B cell (primary cell): ENCODE measurements at regions not wholly inside any gene's neighbourhood (a gene's known extent, or its start where the extent isn't known, plus 50 kb on each side); places are given as distances from the start of the nearest gene placed in this dataset.
"Not testable (repeated sequence)": the region's sequence is repeated elsewhere in the genome, so short reads cannot be mapped to it uniquely, and the experiment has no call there.

Experiments
- ATAC-seq: fragments of 200-7000 bp; cut with Tn5 transposase; one replicate; pipeline ENCODE4 v1.10.0; 2021; ENCODE audit warnings: low read depth, mild to moderate bottlenecking, moderate number of reproducible peaks, moderate library complexity
- CTCF ChIA-PET: fragments of 350-600 bp; sonication (Branson Sonifier 250); formaldehyde crosslinking; loops from one replicate; lab custom pipeline; 2021; ENCODE audit warnings: antibody characterized with exemption, inconsistent platforms; lab: Charles Lee
- POLR2A ChIA-PET: fragments of 350-600 bp; sonication (Branson Sonifier 250); formaldehyde crosslinking; loops from one replicate; lab custom pipeline; 2021; ENCODE audit warnings: antibody characterized with exemption; lab: Charles Lee
- DNase-seq: peaks from one replicate; pipeline ENCODE4 v3.0.0; 2013
- H2AFZ ChIP-seq: 2 replicates; pipeline ENCODE4 v1.6.1; 2012; ENCODE audit warnings: mild to moderate bottlenecking, low read depth, low read length; ENCODE audit not compliant: insufficient read depth, poor library complexity, severe bottlenecking
- H3K27ac ChIP-seq, 2 donors: 1 replicate in 1 of 2; 2 replicates in 1 of 2; pipeline ENCODE4 v1.5.1; 2012 to 2013; ENCODE audit warnings: low read length in 2 of 2, mild to moderate bottlenecking in 2 of 2, moderate library complexity in 1 of 2
- H3K27me3 ChIP-seq, 4 experiments: fragments of 200-600 bp in 1 of 4; sonication (generic) in 1 of 4; replicated peaks in 1 of 4; 1 replicate in 2 of 4; 2 replicates in 2 of 4; pipeline versions ENCODE4 v1.6.1 to v1.7.0; 2013 to 2016; ENCODE audit warnings: low read length in 3 of 4, mild to moderate bottlenecking in 2 of 4, mixed read lengths in 1 of 4, moderate library complexity in 1 of 4; ENCODE audit not compliant: insufficient read depth in 4 of 4, control insufficient read depth in 3 of 4; ENCODE audit errors: control extremely low read depth in 1 of 4
- H3K36me3 ChIP-seq, 2 experiments: replicated peaks in 1 of 2; 1 replicate in 1 of 2; 2 replicates in 1 of 2; pipeline versions ENCODE4 v1.6.1 to v1.7.1; 2013; ENCODE audit warnings: low read length in 1 of 2; ENCODE audit not compliant: insufficient read depth in 2 of 2, control insufficient read depth in 1 of 2; ENCODE audit errors: control extremely low read depth in 1 of 2, extremely low read depth in 1 of 2
- H3K4me1 ChIP-seq, 2 donors: fragments of 200-600 bp in 1 of 2; sonication (generic) in 1 of 2; 1 replicate in 1 of 2; 2 replicates in 1 of 2; pipeline versions ENCODE4 v1.5.1 to v1.6.1; 2013 to 2017; ENCODE audit warnings: low read length in 2 of 2; ENCODE audit not compliant: control insufficient read depth in 2 of 2, insufficient read depth in 2 of 2
- H3K4me2 ChIP-seq: replicated peaks from 2 replicates; pipeline ENCODE3; 2012; ENCODE audit warnings: mild to moderate bottlenecking, low read depth, low read length; ENCODE audit not compliant: poor library complexity, severe bottlenecking
- H3K4me3 ChIP-seq, 5 experiments: fragments of 200-600 bp in 1 of 5; sonication (generic) in 1 of 5; 1 replicate in 3 of 5; 2 replicates in 2 of 5; pipeline versions ENCODE4 v1.5.1 to v1.7.0; 2011 to 2016; ENCODE audit warnings: low read length in 4 of 5, mild to moderate bottlenecking in 4 of 5, low read depth in 2 of 5, control low read depth in 1 of 5, moderate library complexity in 1 of 5; ENCODE audit not compliant: insufficient read depth in 1 of 5; ENCODE audit errors: control extremely low read depth in 1 of 5, extremely low read depth in 1 of 5
- H3K79me2 ChIP-seq: fragments of 200-600 bp; sonication (generic); one replicate; pipeline ENCODE4 v1.6.0; 2016; ENCODE audit warnings: low read length; ENCODE audit not compliant: control insufficient read depth, insufficient read depth
- H3K9ac ChIP-seq: fragments of 200-600 bp; sonication (generic); 2 replicates; pipeline ENCODE4 v1.6.1; 2017; ENCODE audit warnings: mild to moderate bottlenecking, low read length, moderate library complexity
- H3K9me3 ChIP-seq, 3 donors: one replicate each; pipeline versions ENCODE4 v1.6.1 to v1.7.1; 2013; ENCODE audit warnings: low read length in 2 of 3; ENCODE audit not compliant: control insufficient read depth in 2 of 3, insufficient read depth in 1 of 3; ENCODE audit errors: control extremely low read depth in 1 of 3
- H4K20me1 ChIP-seq: 2 replicates; pipeline ENCODE4 v1.6.0; 2012; ENCODE audit warnings: mild to moderate bottlenecking, low read length; ENCODE audit not compliant: insufficient read depth, control insufficient read depth, poor library complexity, severe bottlenecking
- H3K27ac Mint-ChIP-seq: one replicate; pipeline ENCODE4 v1.8.0; 2021; ENCODE audit warnings: mixed read lengths
- H3K27me3 Mint-ChIP-seq: one replicate; pipeline ENCODE4 v1.8.0; 2021; ENCODE audit warnings: mixed read lengths
- H3K4me1 Mint-ChIP-seq: one replicate; pipeline ENCODE4 v1.8.0; 2021; ENCODE audit warnings: mixed read lengths
- H3K4me3 Mint-ChIP-seq: one replicate; pipeline ENCODE4 v1.8.0; 2021; ENCODE audit warnings: mixed read lengths
- H3K9me3 Mint-ChIP-seq: one replicate; pipeline ENCODE4 v1.8.0; 2022; ENCODE audit warnings: mixed read lengths; ENCODE audit not compliant: insufficient read depth
- EZH2 ChIP-seq: IDR thresholded peaks from 2 replicates; pipeline ENCODE4 v1.6.1; 2012; ENCODE audit warnings: borderline replicate concordance, low read depth, mild to moderate bottlenecking, moderate library complexity, low read length; ENCODE audit not compliant: insufficient read depth, poor library complexity, severe bottlenecking
- WGBS: methylation state at CpG from one replicate; pipeline ENCODE4 v1.1.5; 2013; ENCODE audit warnings: missing lambda C conversion rate; ENCODE audit not compliant: insufficient coverage; 5-methylcytosine and 5-hydroxymethylcytosine counted together
- intact Hi-C: fragments of 100-400 bp; cut with micrococcal nuclease; formaldehyde crosslinking; loops from one replicate; pipeline ENCODE4 v1.10.0; 2022
- TF ChIP-seq, protein P1 (sequence below): fragments of 200-600 bp; IDR thresholded peaks from one replicate; pipeline ENCODE4 v1.8.0; 2022; ENCODE audit warnings: antibody characterized with exemption, mild to moderate bottlenecking

DNA sequence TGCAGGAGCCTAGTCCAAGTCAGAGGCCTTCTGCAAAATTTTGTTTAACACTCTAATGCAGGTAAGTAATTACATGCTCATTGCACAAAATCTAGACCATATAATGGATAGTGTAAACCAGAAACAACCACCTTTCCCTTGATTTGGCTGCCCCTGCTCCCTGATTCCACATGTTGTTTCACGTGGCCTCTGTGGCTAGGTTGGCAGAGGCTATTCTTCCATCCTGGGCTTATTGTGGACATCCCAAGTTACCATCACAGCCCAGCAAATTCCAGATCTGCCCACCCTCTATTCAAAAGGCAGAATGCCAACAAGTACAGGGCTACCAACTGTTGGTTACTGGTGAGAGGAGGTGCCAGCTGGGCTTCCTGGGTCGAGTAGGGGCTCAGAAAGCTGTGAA lies 794.5 kb upstream of the GRM7 start:
- H3K4me3 ChIP-seq, result no peak overlapping the region
- no peak for ATAC-seq

DNA sequence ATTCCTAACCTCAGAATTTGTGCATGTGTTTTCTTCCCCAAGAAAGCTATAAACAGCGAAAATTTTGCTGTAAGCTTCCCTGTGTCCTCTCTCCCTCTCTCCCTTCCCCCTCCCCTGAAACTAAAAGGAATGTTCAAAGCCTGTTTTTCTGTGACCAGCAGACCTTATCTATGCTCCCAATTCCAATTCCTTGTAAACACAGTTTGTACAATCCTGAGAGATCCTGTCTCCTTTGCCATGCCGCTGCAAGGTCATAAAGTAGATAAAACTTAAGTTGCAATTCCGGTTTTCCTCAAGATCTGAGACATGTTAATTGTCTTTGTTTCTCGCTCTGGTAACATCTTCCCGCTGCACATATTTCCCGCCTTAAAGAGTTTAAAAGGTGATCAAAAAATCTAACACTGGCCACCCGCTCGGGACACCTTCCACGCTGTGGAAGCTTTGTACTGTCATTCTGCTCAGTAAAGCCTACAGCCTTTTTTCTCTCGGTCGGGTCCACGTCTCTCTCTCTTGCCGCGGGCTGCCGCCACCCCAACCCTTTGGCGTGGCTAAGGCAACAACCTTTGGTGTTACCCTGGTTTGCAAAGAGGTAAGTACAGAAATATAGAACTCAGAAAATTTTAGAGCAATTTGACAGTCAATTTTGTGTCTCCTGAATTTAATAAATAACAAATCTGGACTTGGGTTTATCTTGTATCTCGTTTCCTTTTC lies 793.9 kb upstream of the GRM7 start:
- intact Hi-C loops, result not testable (repeated sequence)

More for the DNA sequence above, 794.5 kb upstream of the GRM7 start:
- intact Hi-C loops, result no loop called here
- H3K36me3 ChIP-seq, result no peaks in the 10 kb centered on the region
- 78% methylated on average over 1 of the region's 2 CpGs for WGBS
- no peaks in the 10 kb centered on the region for H3K27me3 ChIP-seq
- Mint-ChIP-seq H3K9me3 (no peaks in the 10 kb centered on the region), H3K4me3 (no peak overlapping the region), H3K4me1 (no peaks in the 10 kb centered on the region), H3K27ac (no peak overlapping the region), H3K27me3 (no peaks in the 10 kb centered on the region)
- peaks cover 0 to 4% (median 0%) of the 10 kb centered on the region in 3 donors for H3K9me3 ChIP-seq
- CTCF ChIA-PET, result no interaction called here
- H3K4me2 ChIP-seq, result no peak overlapping the region
- POLR2A ChIA-PET, result no interaction called here
- no peak for DNase-seq
- H3K27ac ChIP-seq, result no peak overlapping the region
- H3K9ac ChIP-seq, result no peak overlapping the region
- TF ChIP-seq, protein P1, sequence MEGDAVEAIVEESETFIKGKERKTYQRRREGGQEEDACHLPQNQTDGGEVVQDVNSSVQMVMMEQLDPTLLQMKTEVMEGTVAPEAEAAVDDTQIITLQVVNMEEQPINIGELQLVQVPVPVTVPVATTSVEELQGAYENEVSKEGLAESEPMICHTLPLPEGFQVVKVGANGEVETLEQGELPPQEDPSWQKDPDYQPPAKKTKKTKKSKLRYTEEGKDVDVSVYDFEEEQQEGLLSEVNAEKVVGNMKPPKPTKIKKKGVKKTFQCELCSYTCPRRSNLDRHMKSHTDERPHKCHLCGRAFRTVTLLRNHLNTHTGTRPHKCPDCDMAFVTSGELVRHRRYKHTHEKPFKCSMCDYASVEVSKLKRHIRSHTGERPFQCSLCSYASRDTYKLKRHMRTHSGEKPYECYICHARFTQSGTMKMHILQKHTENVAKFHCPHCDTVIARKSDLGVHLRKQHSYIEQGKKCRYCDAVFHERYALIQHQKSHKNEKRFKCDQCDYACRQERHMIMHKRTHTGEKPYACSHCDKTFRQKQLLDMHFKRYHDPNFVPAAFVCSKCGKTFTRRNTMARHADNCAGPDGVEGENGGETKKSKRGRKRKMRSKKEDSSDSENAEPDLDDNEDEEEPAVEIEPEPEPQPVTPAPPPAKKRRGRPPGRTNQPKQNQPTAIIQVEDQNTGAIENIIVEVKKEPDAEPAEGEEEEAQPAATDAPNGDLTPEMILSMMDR, result no peak
- no peak for TF ChIP-seq EZH2
- H3K4me1 ChIP-seq, result no peaks in the 10 kb centered on the region
- H4K20me1 ChIP-seq, result no peaks in the 10 kb centered on the region
- no peaks in the 10 kb centered on the region for H3K79me2 ChIP-seq
- no peak overlapping the region for H2AFZ ChIP-seq

More for the DNA sequence above, 793.9 kb upstream of the GRM7 start:
- CTCF ChIA-PET, H3K4me3 Mint-ChIP-seq, H3K79me2 ChIP-seq, H3K27me3 Mint-ChIP-seq, H3K4me1 Mint-ChIP-seq, H3K27ac Mint-ChIP-seq, H3K4me1 ChIP-seq, H3K27me3 ChIP-seq, H3K4me3 ChIP-seq, H3K4me2 ChIP-seq, H2AFZ ChIP-seq, DNase-seq, ATAC-seq, POLR2A ChIA-PET, H3K27ac ChIP-seq, H3K9ac ChIP-seq, H3K36me3 ChIP-seq, H4K20me1 ChIP-seq, H3K9me3 Mint-ChIP-seq, H3K9me3 ChIP-seq: not testable (repeated sequence)
- WGBS, result 85% methylated on average over 5 of the region's 17 CpGs
